ENCODE measurements at regions not wholly inside any gene's neighbourhood (a gene's known extent, or its start where the extent isn't known, plus 50 kb on each side); places are given as distances from the start of the nearest gene placed in this dataset.

GRCh38 chr20:50258790-50259483 is 68.3 kb downstream of the CEBPB start:
- TF ChIP-seq MYC (IDR thresholded peaks at IDR 0.05; ENCODE audit: low read depth, low read length) (no peak), POLR2A (IDR thresholded peaks at IDR 0.05; ENCODE audit: low read depth, low read length) (no peak), JUN (IDR thresholded peaks at IDR 0.05; ENCODE audit: borderline replicate concordance, insufficient read depth, insufficient read length, low read depth) (no peak), MAX (IDR thresholded peaks at IDR 0.05; ENCODE audit: insufficient read depth, insufficient read length) (no peak), FOS (IDR thresholded peaks at IDR 0.05; ENCODE audit: borderline replicate concordance, insufficient read depth, low read length) (no peak), GATA2 (IDR thresholded peaks at IDR 0.05; ENCODE audit: insufficient read depth, insufficient read length, low read depth, low read length) (no peak), EZH2 (IDR thresholded peaks at IDR 0.05; ENCODE audit: borderline replicate concordance, low read depth, low read length, severe bottlenecking) (no peak), CTCF (IDR thresholded peaks at IDR 0.05; ENCODE audit: extremely low read depth in 1 of 2, insufficient read depth in 1 of 2, low read depth in 1 of 2, low read length in 2 of 2) (no peak), POLR2AphosphoS5 (IDR thresholded peaks at IDR 0.05; ENCODE audit: insufficient read depth, low read depth, low read length) (no peak)

More at GRCh38 chr20:50258790-50259483, 68.3 kb downstream of the CEBPB start:
- FAIRE-seq (no peak), DNase-seq (ENCODE audit: low read depth, low spot score) (no peak)
- H2AFZ ChIP-seq (ENCODE audit: low read depth, low read length): no peak overlapping the region
- BruUV-seq (replicated peaks): no TSS peak
- H3K4me2 ChIP-seq (ENCODE audit: insufficient read depth, low read length): no peak overlapping the region
- no peak overlapping the region for H3K4me3 ChIP-seq (replicated peaks in 1 of 3; ENCODE audit: insufficient read depth in 1 of 3, low read depth in 1 of 3, low read length in 3 of 3)
- no peaks in the 10 kb centered on the region for H3K9me1 ChIP-seq (replicated peaks; ENCODE audit: control insufficient read depth, extremely low read depth, insufficient read depth, low read length)
- intact Hi-C loops (cut with micrococcal nuclease) (no loop called here), dilution Hi-C loops (cut with MboI; ENCODE audit: extremely low pct_ligation_motif_present, low sequenced_read_pairs) (no loop called here)
- ChIA-PET CTCF (no interaction called here), POLR2A (no interaction called here)
- no peaks in the 10 kb centered on the region for H3K9me3 ChIP-seq (replicated peaks; ENCODE audit: control insufficient read depth, insufficient read depth, low read length)
- H3K4me1 ChIP-seq (ENCODE audit: control insufficient read depth, extremely low read depth, insufficient read depth, low read length): no peaks in the 10 kb centered on the region
- no peaks in the 10 kb centered on the region for H3K36me3 ChIP-seq (ENCODE audit: control insufficient read depth in 2 of 2, extremely low read depth in 1 of 2, insufficient read depth in 2 of 2, low read length in 2 of 2)
- H3K27me3 ChIP-seq (ENCODE audit: control insufficient read depth in 2 of 2, insufficient read depth in 2 of 2, low read length in 2 of 2): peaks cover 0 to 2% of the 10 kb centered on the region in 2 experiments
- H4K20me1 ChIP-seq (replicated peaks; ENCODE audit: control insufficient read depth, extremely low read depth, insufficient read depth, low read length): no peaks in the 10 kb centered on the region
- H3K27ac ChIP-seq (ENCODE audit: insufficient read depth, low read depth, low read length): no peak overlapping the region
- no peak overlapping the region for H3K9ac ChIP-seq (replicated peaks; ENCODE audit: extremely low read depth, insufficient read depth, low read length)
- no peaks in the 10 kb centered on the region for H3K79me2 ChIP-seq (ENCODE audit: control insufficient read depth, insufficient read depth, low read length)

Measured in endothelial cell of umbilical vein (primary cell).